IMR-90 (cell line): ENCODE measurements at regions not wholly inside any gene's neighbourhood (a gene's known extent, or its start where the extent isn't known, plus 50 kb on each side); places are given as distances from the start of the nearest gene placed in this dataset.

Experiments used
- ATAC-seq: fragments of 200-7000 bp; cut with Tn5 transposase; 2 replicates; pipeline ENCODE4 v1.9.1; 2020; ENCODE audit warnings: low read depth, mild to moderate bottlenecking, moderate library complexity
- BruUV-seq: library from RNA; stranded (reverse); fragments of 400-500 nt; replicated peaks from 2 replicates; lab custom pipeline; 2021; lab: Mats Ljungman, UMichigan
- CTCF ChIA-PET: fragments of 300-600 bp; formaldehyde crosslinking; extraction: SDS; loops from one replicate; lab custom pipeline; 2021; ENCODE audit warnings: antibody characterized with exemption; lab: Yijun Ruan, JAX
- POLR2A ChIA-PET: fragments of 300-600 bp; sonication (Branson Sonifier 250); formaldehyde crosslinking; loops from one replicate; lab custom pipeline; 2022; ENCODE audit warnings: antibody characterized with exemption; ENCODE audit not compliant: unreplicated experiment; lab: Charles Lee
- DNase-seq: peaks from one replicate; pipeline ENCODE4 v3.0.0; 2013
- H2AFZ ChIP-seq: replicated peaks from 2 replicates; pipeline ENCODE3; 2013; ENCODE audit warnings: low read length, mild to moderate bottlenecking; ENCODE audit not compliant: poor library complexity
- H2AK5ac ChIP-seq: 2 replicates; pipeline ENCODE4 v1.6.1; 2013; ENCODE audit warnings: low read depth, low read length, inconsistent platforms
- H2AK9ac ChIP-seq: replicated peaks from 2 replicates; pipeline ENCODE3; 2013; ENCODE audit warnings: mild to moderate bottlenecking, low read depth, low read length, moderate library complexity; ENCODE audit not compliant: poor library complexity
- H2BK120ac ChIP-seq: 2 replicates; pipeline ENCODE4 v1.6.1; 2013; ENCODE audit warnings: low read depth, low read length, inconsistent platforms
- H2BK15ac ChIP-seq: 3 replicates; pipeline ENCODE4 v1.6.1; 2013; ENCODE audit warnings: low read depth, low read length, inconsistent platforms
- H2BK20ac ChIP-seq: 2 replicates; pipeline ENCODE4 v1.6.1; 2013; ENCODE audit warnings: low read depth, mild to moderate bottlenecking, inconsistent platforms, low read length, moderate library complexity
- H2BK5ac ChIP-seq: 2 replicates; pipeline ENCODE4 v1.6.1; 2013; ENCODE audit warnings: mild to moderate bottlenecking, low read depth, low read length, inconsistent platforms; ENCODE audit not compliant: poor library complexity, severe bottlenecking
- H3K14ac ChIP-seq: replicated peaks from 2 replicates; pipeline ENCODE4 v1.6.1; 2013; ENCODE audit warnings: low read depth, low read length, inconsistent platforms
- H3K18ac ChIP-seq: 2 replicates; pipeline ENCODE4 v1.6.1; 2013; ENCODE audit warnings: low read depth, low read length, control low read depth
- H3K23ac ChIP-seq: 2 replicates; pipeline ENCODE4 v1.6.1; 2013; ENCODE audit warnings: low read depth, low read length, inconsistent platforms
- H3K27ac ChIP-seq: 2 replicates; pipeline ENCODE4 v1.5.1; 2013; ENCODE audit warnings: mild to moderate bottlenecking, control low read depth, low read length; ENCODE audit not compliant: insufficient read depth
- H3K27me3 ChIP-seq: 2 replicates; pipeline ENCODE4 v1.6.1; 2013; ENCODE audit warnings: low read length; ENCODE audit not compliant: control insufficient read depth, insufficient read depth
- H3K36me3 ChIP-seq: 2 replicates; pipeline ENCODE4 v1.6.1; 2013; ENCODE audit warnings: low read length, mixed read lengths; ENCODE audit not compliant: control insufficient read depth, insufficient read depth
- H3K4ac ChIP-seq: 2 replicates; pipeline ENCODE4 v1.6.1; 2013; ENCODE audit warnings: low read depth, low read length, inconsistent platforms
- H3K4me1 ChIP-seq: 2 replicates; pipeline ENCODE4 v1.6.1; 2013; ENCODE audit warnings: low read length, mixed read lengths; ENCODE audit not compliant: control insufficient read depth, insufficient read depth
- H3K4me2 ChIP-seq: 2 replicates; pipeline ENCODE4 v1.6.1; 2013; ENCODE audit warnings: low read depth, mild to moderate bottlenecking, control low read depth, low read length, moderate library complexity
- H3K4me3 ChIP-seq: 2 replicates; pipeline ENCODE4 v1.5.1; 2013; ENCODE audit warnings: low read depth, mild to moderate bottlenecking, control low read depth, low read length, moderate library complexity; ENCODE audit not compliant: insufficient read depth
- H3K56ac ChIP-seq: 2 replicates; pipeline ENCODE4 v1.6.1; 2013; ENCODE audit warnings: low read length, inconsistent platforms; ENCODE audit not compliant: insufficient read depth; ENCODE audit errors: extremely low read depth
- H3K79me1 ChIP-seq, 2 experiments: 2 replicates each; pipeline ENCODE4 v1.6.1; 2013; ENCODE audit warnings: low read length in 2 of 2, inconsistent platforms in 1 of 2, low read depth in 1 of 2
- H3K9ac ChIP-seq: 2 replicates; pipeline ENCODE4 v1.6.1; 2013; ENCODE audit warnings: low read depth, low read length, control low read depth
- H3K9me1 ChIP-seq: 2 replicates; pipeline ENCODE4 v1.6.1; 2013; ENCODE audit warnings: low read length, inconsistent platforms; ENCODE audit not compliant: insufficient read depth
- H3K9me3 ChIP-seq: 2 replicates; pipeline ENCODE4 v1.6.1; 2013; ENCODE audit warnings: low read length; ENCODE audit not compliant: control insufficient read depth, insufficient read depth
- H4K20me1 ChIP-seq: 2 replicates; pipeline ENCODE4 v1.6.1; 2013; ENCODE audit warnings: low read length, inconsistent platforms; ENCODE audit not compliant: insufficient read depth
- H4K5ac ChIP-seq: 2 replicates; pipeline ENCODE4 v1.6.1; 2013; ENCODE audit warnings: mild to moderate bottlenecking, low read depth, low read length, control low read depth
- H4K8ac ChIP-seq, 2 experiments: 2 replicates each; pipeline ENCODE4 v1.6.1; 2013; ENCODE audit warnings: low read depth in 2 of 2, low read length in 2 of 2, control low read depth in 1 of 2, inconsistent platforms in 1 of 2
- H4K91ac ChIP-seq: 2 replicates; pipeline ENCODE4 v1.6.1; 2013; ENCODE audit warnings: low read depth, low read length, inconsistent platforms; ENCODE audit not compliant: insufficient read depth
- BHLHE40 ChIP-seq: fragments of 150-350 bp; IDR thresholded peaks from 2 replicates; pipeline ENCODE4 v1.6.1; 2016; ENCODE audit warnings: mild to moderate bottlenecking, low read depth, low read length
- CEBPB ChIP-seq: IDR thresholded peaks from 2 replicates; pipeline ENCODE4 v1.6.1; 2012; ENCODE audit warnings: low read depth, low read length, improper control_type of control experiment
- CHD1 ChIP-seq: IDR thresholded peaks from 2 replicates; pipeline ENCODE4 v1.6.1; 2012; ENCODE audit warnings: low read depth, low read length, improper control_type of control experiment
- FOS ChIP-seq: fragments of 150-350 bp; IDR thresholded peaks from 2 replicates; pipeline ENCODE4 v1.6.1; 2016; ENCODE audit warnings: low read depth, low read length
- MXI1 ChIP-seq: IDR thresholded peaks from 2 replicates; pipeline ENCODE4 v1.6.1; 2012; ENCODE audit warnings: low read depth, mild to moderate bottlenecking, low read length, moderate library complexity, borderline replicate concordance
- NFE2L2 ChIP-seq: fragments of 150-350 bp; IDR thresholded peaks from 2 replicates; pipeline ENCODE4 v1.6.1; 2016; ENCODE audit warnings: low read depth, mild to moderate bottlenecking, low read length
- POLR2A ChIP-seq: IDR thresholded peaks from 2 replicates; pipeline ENCODE4 v1.6.1; 2012; ENCODE audit warnings: mild to moderate bottlenecking, low read depth, low read length
- RAD21 ChIP-seq: IDR thresholded peaks from 2 replicates; pipeline ENCODE4 v1.6.1; 2012; ENCODE audit warnings: low read length, improper control_type of control experiment
- RCOR1 ChIP-seq: IDR thresholded peaks from 2 replicates; pipeline ENCODE4 v1.6.1; 2012; ENCODE audit warnings: mild to moderate bottlenecking, low read length, improper control_type of control experiment; ENCODE audit not compliant: insufficient replicate concordance
- RFX5 ChIP-seq: IDR thresholded peaks from 2 replicates; pipeline ENCODE4 v1.8.0; 2012; ENCODE audit warnings: low read depth, mild to moderate bottlenecking, low read length, moderate library complexity
- SMC3 ChIP-seq: fragments of 150-350 bp; IDR thresholded peaks from 2 replicates; pipeline ENCODE4 v1.6.1; 2016; ENCODE audit warnings: low read depth, mild to moderate bottlenecking, antibody characterized with exemption, low read length, moderate library complexity
- WGBS, 2 experiments: methylation state at CpG; one replicate each; pipeline versions ENCODE4 v1.1.5 to v1.1.7; 2013; ENCODE audit warnings: missing lambda C conversion rate in 2 of 2; ENCODE audit not compliant: insufficient read length in 1 of 2; ENCODE audit errors: extremely low coverage in 2 of 2; 5-methylcytosine and 5-hydroxymethylcytosine counted together
- dilution Hi-C: fragments of 300-500 bp; cut with HindIII; formaldehyde crosslinking; loops from one replicate; pipeline ENCODE4 v1.14.3; 2018; ENCODE audit warnings: low sequenced_read_pairs; ENCODE audit not compliant: unreplicated experiment
- in situ Hi-C: fragments of 300-500 bp; cut with MboI; formaldehyde crosslinking; loops from 3 replicates; pipeline ENCODE4 v1.14.3; 2019; ENCODE audit warnings: low sequenced_read_pairs, inconsistent platforms, mixed read lengths
- intact Hi-C: fragments of 100-400 bp; cut with micrococcal nuclease; formaldehyde crosslinking; loops from 2 replicates; pipeline ENCODE4 v1.10.0; 2022
- TF ChIP-seq, protein P1 (sequence below): fragments of 150-350 bp; IDR thresholded peaks from 2 replicates; pipeline ENCODE4 v1.6.1; 2016; ENCODE audit warnings: low read depth, mild to moderate bottlenecking, low read length, moderate library complexity, borderline replicate concordance
- TF ChIP-seq, protein P2 (sequence below): conservative IDR thresholded peaks from 2 replicates; pipeline ENCODE4 v1.5.1; 2012; ENCODE audit warnings: mild to moderate bottlenecking, low read depth, low read length, improper control_type of control experiment

- H3K56ac ChIP-seq = no peak overlapping the region
- no peaks in the 10 kb centered on the region for H3K9me3 ChIP-seq
- no peak overlapping the region for H3K18ac ChIP-seq
- H4K5ac ChIP-seq = no peak overlapping the region
- no peak overlapping the region for H2BK15ac ChIP-seq
- peaks cover 5% of the 10 kb centered on the region; the same call in 1 of the 2 replicates for H3K36me3 ChIP-seq
- WGBS, 2 experiments = 93% methylated on average over 4 of the region's 4 CpGs; no CpG with 5 or more reads in 1 of the 2 experiments
- H3K4me2 ChIP-seq = no peak overlapping the region
- H3K9ac ChIP-seq = no peak overlapping the region
- CTCF ChIA-PET = no interaction called here
- no peak overlapping the region for H2BK120ac ChIP-seq
- H3K4me1 ChIP-seq = peaks cover 4% of the 10 kb centered on the region; the same call in 1 of the 2 replicates
- intact Hi-C loops = loop anchor here (5.0 kb wide), 1 partner anchor 36 kb away; no protein-coding TSS in a partner anchor
- DNase-seq (no peak), ATAC-seq (no peak)
- no peak overlapping the region for H2AK5ac ChIP-seq
- POLR2A ChIA-PET = no interaction called here
- no peaks in the 10 kb centered on the region for H4K20me1 ChIP-seq
- TF ChIP-seq CHD1 (no peak), BHLHE40 (no peak), MXI1 (no peak), CEBPB (no peak), NFE2L2 (no peak), FOS (no peak), RFX5 (no peak), SMC3 (no peak), RCOR1 (no peak), RAD21 (no peak), POLR2A (no peak)
- TF ChIP-seq, protein P1, sequence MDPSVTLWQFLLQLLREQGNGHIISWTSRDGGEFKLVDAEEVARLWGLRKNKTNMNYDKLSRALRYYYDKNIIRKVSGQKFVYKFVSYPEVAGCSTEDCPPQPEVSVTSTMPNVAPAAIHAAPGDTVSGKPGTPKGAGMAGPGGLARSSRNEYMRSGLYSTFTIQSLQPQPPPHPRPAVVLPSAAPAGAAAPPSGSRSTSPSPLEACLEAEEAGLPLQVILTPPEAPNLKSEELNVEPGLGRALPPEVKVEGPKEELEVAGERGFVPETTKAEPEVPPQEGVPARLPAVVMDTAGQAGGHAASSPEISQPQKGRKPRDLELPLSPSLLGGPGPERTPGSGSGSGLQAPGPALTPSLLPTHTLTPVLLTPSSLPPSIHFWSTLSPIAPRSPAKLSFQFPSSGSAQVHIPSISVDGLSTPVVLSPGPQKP = no peak
- TF ChIP-seq, protein P2, sequence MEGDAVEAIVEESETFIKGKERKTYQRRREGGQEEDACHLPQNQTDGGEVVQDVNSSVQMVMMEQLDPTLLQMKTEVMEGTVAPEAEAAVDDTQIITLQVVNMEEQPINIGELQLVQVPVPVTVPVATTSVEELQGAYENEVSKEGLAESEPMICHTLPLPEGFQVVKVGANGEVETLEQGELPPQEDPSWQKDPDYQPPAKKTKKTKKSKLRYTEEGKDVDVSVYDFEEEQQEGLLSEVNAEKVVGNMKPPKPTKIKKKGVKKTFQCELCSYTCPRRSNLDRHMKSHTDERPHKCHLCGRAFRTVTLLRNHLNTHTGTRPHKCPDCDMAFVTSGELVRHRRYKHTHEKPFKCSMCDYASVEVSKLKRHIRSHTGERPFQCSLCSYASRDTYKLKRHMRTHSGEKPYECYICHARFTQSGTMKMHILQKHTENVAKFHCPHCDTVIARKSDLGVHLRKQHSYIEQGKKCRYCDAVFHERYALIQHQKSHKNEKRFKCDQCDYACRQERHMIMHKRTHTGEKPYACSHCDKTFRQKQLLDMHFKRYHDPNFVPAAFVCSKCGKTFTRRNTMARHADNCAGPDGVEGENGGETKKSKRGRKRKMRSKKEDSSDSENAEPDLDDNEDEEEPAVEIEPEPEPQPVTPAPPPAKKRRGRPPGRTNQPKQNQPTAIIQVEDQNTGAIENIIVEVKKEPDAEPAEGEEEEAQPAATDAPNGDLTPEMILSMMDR = no peak
- dilution Hi-C loops = loop anchor here (25.0 kb wide), 1 partner anchor 166 kb away; no protein-coding TSS in a partner anchor
- H3K4ac ChIP-seq = no peak overlapping the region
- no peaks in the 10 kb centered on the region for H3K79me1 ChIP-seq
- no peak overlapping the region for H3K27ac ChIP-seq
- peaks cover 2% of the 10 kb centered on the region for H3K9me1 ChIP-seq
- no peak overlapping the region for H2BK5ac ChIP-seq
- no peak overlapping the region for H3K14ac ChIP-seq
- in situ Hi-C loops = loop anchor here (25.0 kb wide), 1 partner anchor 866 kb away; no protein-coding TSS in a partner anchor
- H3K4me3 ChIP-seq = no peak overlapping the region
- H3K27me3 ChIP-seq = no peaks in the 10 kb centered on the region
- H2AFZ ChIP-seq = no peak overlapping the region
- H4K91ac ChIP-seq = no peak overlapping the region
- H2BK20ac ChIP-seq = no peak overlapping the region
- no peak overlapping the region for H3K23ac ChIP-seq
- no peak overlapping the region for H4K8ac ChIP-seq
- BruUV-seq = no TSS peak
- H2AK9ac ChIP-seq = no peak overlapping the region
These were observed 67.0 kb upstream of the EDEM3 start for GRCh38 chr1:184821658-184822057.
